Suprapubic skin (tissue), 3 donors: ENCODE measurements at regions not wholly inside any gene's neighbourhood (a gene's known extent, or its start where the extent isn't known, plus 50 kb on each side); places are given as distances from the start of the nearest gene placed in this dataset.

Experiments used
- CTCF ChIP-seq, 2 donors: fragments of 200-600 bp in 1 of 2; fragments of 450-650 bp in 1 of 2; sonication (generic) in 1 of 2; IDR thresholded peaks; one replicate each; pipeline ENCODE4 v1.5.1; 2016 to 2019; ENCODE audit warnings: antibody characterized with exemption in 2 of 2, mild to moderate bottlenecking in 1 of 2, moderate library complexity in 1 of 2
- EP300 ChIP-seq: sonication (generic); formaldehyde crosslinking; IDR thresholded peaks from one replicate; pipeline ENCODE4 v1.6.1; 2017; ENCODE audit warnings: antibody characterized with exemption

- TF ChIP-seq CTCF (IDR thresholded peaks at IDR 0.05) (no peak), EP300 (no peak)
These were observed 130.4 kb downstream of the TNFRSF21 start for GRCh38 chr6:47179286-47179685.
